DND-41 (cell line): ENCODE measurements at regions not wholly inside any gene's neighbourhood (a gene's known extent, or its start where the extent isn't known, plus 50 kb on each side); places are given as distances from the start of the nearest gene placed in this dataset.

Source experiments
- ATAC-seq: fragments of 200-7000 bp; cut with Tn5 transposase; 3 replicates; pipeline ENCODE4 v1.9.1; 2021; ENCODE audit warnings: low read depth; ENCODE audit not compliant: insufficient read depth
- DNase-seq: peaks from one replicate; pipeline ENCODE4 v3.0.0-alpha.2; 2020
- H2AFZ ChIP-seq: 2 replicates; pipeline ENCODE4 v1.6.0; 2012; ENCODE audit warnings: low read depth, low read length
- H3K27ac ChIP-seq: 2 replicates; pipeline ENCODE4 v1.5.1; 2012; ENCODE audit warnings: low read length, inconsistent platforms
- H3K27me3 ChIP-seq: fragments of 200-600 bp; sonication (generic); 2 replicates; pipeline ENCODE4 v1.6.0; 2012; ENCODE audit warnings: low read length, mild to moderate bottlenecking, inconsistent platforms; ENCODE audit not compliant: insufficient read depth, poor library complexity
- H3K36me3 ChIP-seq: 2 replicates; pipeline ENCODE4 v1.5.1; 2012; ENCODE audit warnings: low read length, inconsistent platforms; ENCODE audit not compliant: insufficient read depth
- H3K4me1 ChIP-seq: 2 replicates; pipeline ENCODE4 v1.5.1; 2012; ENCODE audit warnings: mild to moderate bottlenecking, low read length; ENCODE audit not compliant: insufficient read depth
- H3K4me2 ChIP-seq: 2 replicates; pipeline ENCODE4 v1.6.0; 2012; ENCODE audit warnings: mild to moderate bottlenecking, moderate library complexity, low read length, inconsistent platforms; ENCODE audit not compliant: insufficient read depth
- H3K4me3 ChIP-seq, 2 experiments: fragments of 200-600 bp in 1 of 2; shearing (Covaris generic) in 1 of 2; 2 replicates each; pipeline ENCODE4 v1.5.1; 2012 to 2016; ENCODE audit warnings: inconsistent platforms in 2 of 2, low read length in 2 of 2, mild to moderate bottlenecking in 2 of 2, low read depth in 1 of 2, moderate library complexity in 1 of 2
- H3K79me2 ChIP-seq: 2 replicates; pipeline ENCODE4 v1.6.0; 2012; ENCODE audit warnings: low read length, inconsistent platforms; ENCODE audit not compliant: insufficient read depth
- H3K9ac ChIP-seq: 2 replicates; pipeline ENCODE4 v1.6.0; 2012; ENCODE audit warnings: low read depth, mild to moderate bottlenecking, inconsistent platforms, low read length, moderate library complexity
- H3K9me3 ChIP-seq: 2 replicates; pipeline ENCODE4 v1.5.1; 2012; ENCODE audit warnings: low read length, moderate library complexity, mild to moderate bottlenecking, inconsistent platforms; ENCODE audit not compliant: insufficient read depth, severe bottlenecking
- H4K20me1 ChIP-seq: 2 replicates; pipeline ENCODE4 v1.6.0; 2012; ENCODE audit warnings: low read length; ENCODE audit not compliant: insufficient read depth
- EZH2 ChIP-seq: IDR thresholded peaks from 3 replicates; pipeline ENCODE4 v1.6.1; 2012; ENCODE audit warnings: borderline replicate concordance, low read depth, mild to moderate bottlenecking, moderate library complexity, low read length, inconsistent platforms; ENCODE audit not compliant: severe bottlenecking
- TF ChIP-seq, protein P1 (sequence below): IDR thresholded peaks from 2 replicates; pipeline ENCODE4 v1.5.1; 2012; ENCODE audit warnings: borderline replicate concordance, low read length, moderate library complexity, mild to moderate bottlenecking; ENCODE audit not compliant: poor library complexity, severe bottlenecking; ENCODE audit errors: extremely low read depth

DNA sequence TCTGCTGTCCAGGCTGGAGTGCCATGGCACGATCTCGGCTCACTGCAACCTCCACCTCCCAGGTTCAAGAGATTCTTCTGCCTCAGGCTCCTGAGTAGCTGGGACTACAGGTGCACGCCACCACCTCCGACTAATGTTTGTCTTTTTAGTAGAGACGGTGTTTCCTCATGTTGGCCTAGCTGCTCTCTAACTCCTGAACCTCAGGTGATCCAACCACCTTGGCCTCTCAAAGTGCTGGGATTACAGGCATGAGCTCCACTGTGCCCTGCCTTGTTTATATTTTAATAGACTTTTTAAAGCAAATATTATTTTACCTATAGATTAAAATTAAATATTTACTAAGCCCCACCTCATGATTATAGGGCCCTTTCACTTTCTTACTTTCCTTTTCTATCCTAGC lies 483.2 kb upstream of the EPHA7 start:
- Histone ChIP-seq H2AFZ (no peak overlapping the region), H3K4me1 (no peaks in the 10 kb centered on the region), H3K27me3 (no peaks in the 10 kb centered on the region), H3K4me2 (no peak overlapping the region), H3K79me2 (no peaks in the 10 kb centered on the region), H3K4me3 (no peak overlapping the region), H3K36me3 (no peaks in the 10 kb centered on the region), H3K9ac (no peak overlapping the region), H3K9me3 (no peaks in the 10 kb centered on the region), H3K27ac (no peak overlapping the region), H4K20me1 (no peaks in the 10 kb centered on the region)
- DNase-seq = no peak
- ATAC-seq = no peak
- TF ChIP-seq, protein P1, sequence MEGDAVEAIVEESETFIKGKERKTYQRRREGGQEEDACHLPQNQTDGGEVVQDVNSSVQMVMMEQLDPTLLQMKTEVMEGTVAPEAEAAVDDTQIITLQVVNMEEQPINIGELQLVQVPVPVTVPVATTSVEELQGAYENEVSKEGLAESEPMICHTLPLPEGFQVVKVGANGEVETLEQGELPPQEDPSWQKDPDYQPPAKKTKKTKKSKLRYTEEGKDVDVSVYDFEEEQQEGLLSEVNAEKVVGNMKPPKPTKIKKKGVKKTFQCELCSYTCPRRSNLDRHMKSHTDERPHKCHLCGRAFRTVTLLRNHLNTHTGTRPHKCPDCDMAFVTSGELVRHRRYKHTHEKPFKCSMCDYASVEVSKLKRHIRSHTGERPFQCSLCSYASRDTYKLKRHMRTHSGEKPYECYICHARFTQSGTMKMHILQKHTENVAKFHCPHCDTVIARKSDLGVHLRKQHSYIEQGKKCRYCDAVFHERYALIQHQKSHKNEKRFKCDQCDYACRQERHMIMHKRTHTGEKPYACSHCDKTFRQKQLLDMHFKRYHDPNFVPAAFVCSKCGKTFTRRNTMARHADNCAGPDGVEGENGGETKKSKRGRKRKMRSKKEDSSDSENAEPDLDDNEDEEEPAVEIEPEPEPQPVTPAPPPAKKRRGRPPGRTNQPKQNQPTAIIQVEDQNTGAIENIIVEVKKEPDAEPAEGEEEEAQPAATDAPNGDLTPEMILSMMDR = no peak
- TF ChIP-seq EZH2 = no peak

DNA sequence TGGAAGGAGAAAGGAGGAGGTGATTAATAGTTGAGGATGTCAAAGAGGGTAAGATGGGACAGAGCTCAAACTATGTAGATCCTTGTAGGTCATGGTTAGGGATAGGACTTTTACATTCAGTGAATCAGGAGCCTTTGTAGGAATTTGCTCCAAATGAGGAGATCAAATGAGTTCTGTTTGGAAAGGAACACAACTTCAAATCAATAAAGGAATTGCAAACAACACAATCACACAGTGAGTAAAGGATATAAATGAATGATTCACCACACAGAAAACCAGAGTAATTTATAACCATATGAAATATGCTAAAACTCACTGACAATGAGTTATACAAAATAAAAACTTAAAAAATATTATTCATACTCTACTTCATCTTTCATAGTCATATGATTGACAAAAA lies 480.8 kb upstream of the EPHA7 start:
- ATAC-seq (no peak), DNase-seq (no peak)
- H3K36me3 ChIP-seq = no peaks in the 10 kb centered on the region
- no peaks in the 10 kb centered on the region for H3K4me1 ChIP-seq
- H3K4me3 ChIP-seq = no peak overlapping the region
- H3K79me2 ChIP-seq = no peaks in the 10 kb centered on the region
- H3K4me2 ChIP-seq = no peak overlapping the region
- no peaks in the 10 kb centered on the region for H3K9me3 ChIP-seq
- H3K27ac ChIP-seq = no peak overlapping the region
- H4K20me1 ChIP-seq = no peaks in the 10 kb centered on the region
- H3K9ac ChIP-seq = no peak overlapping the region
- H3K27me3 ChIP-seq = no peaks in the 10 kb centered on the region
- no peak overlapping the region for H2AFZ ChIP-seq
- TF ChIP-seq EZH2 = no peak
- TF ChIP-seq, protein P1 = no peak

DNA sequence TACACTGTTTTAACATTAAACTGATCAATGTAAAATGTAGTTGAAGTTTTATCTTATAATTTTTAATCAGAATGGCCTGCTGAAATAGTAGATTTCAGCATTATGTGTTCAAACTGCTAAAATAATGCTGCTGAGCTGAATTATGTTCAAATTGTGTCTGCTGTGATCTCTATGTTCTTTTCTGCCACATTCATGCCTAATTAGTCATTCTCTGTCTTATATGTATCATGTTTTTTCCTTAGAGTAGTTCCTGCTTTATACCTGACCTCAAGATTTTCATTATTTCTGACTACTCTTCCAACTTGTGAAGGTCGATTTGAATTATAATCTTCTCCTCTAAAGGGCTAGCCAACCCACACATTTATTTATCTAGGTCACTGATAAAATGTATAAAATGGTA lies 476.7 kb upstream of the EPHA7 start:
- TF ChIP-seq, protein P1 = no peak
- TF ChIP-seq EZH2 = no peak
- Histone ChIP-seq H3K9ac (no peak overlapping the region), H3K4me2 (no peak overlapping the region), H3K4me3 (no peak overlapping the region), H3K36me3 (no peaks in the 10 kb centered on the region), H2AFZ (no peak overlapping the region), H3K27ac (no peak overlapping the region), H3K27me3 (no peaks in the 10 kb centered on the region), H3K9me3 (no peaks in the 10 kb centered on the region), H4K20me1 (no peaks in the 10 kb centered on the region), H3K79me2 (no peaks in the 10 kb centered on the region), H3K4me1 (no peaks in the 10 kb centered on the region)
- no peak for ATAC-seq
- no peak for DNase-seq

DNA sequence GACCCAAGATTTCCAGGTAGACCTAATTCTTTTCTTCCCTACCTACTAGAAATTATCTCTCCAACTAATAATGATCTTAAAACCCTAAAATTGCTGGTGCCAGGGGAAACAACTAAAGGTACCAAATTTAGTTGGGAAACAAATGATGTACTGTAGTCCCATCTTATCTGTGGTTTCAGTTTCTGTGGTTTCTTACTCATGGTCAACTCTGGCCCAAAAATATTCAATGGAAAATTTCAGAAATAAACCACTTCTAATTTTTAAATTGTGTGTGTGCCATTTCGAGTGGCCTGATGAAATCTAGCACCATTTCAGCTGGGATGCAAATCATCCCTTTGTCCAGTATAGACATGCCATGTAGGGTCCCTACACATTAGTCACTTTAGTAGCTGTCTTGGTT lies 475.2 kb upstream of the EPHA7 start:
- Histone ChIP-seq H4K20me1 (no peaks in the 10 kb centered on the region), H3K27ac (no peak overlapping the region), H3K36me3 (no peaks in the 10 kb centered on the region), H3K27me3 (no peaks in the 10 kb centered on the region), H3K9me3 (no peaks in the 10 kb centered on the region), H3K79me2 (no peaks in the 10 kb centered on the region), H3K4me1 (no peaks in the 10 kb centered on the region), H3K4me2 (no peak overlapping the region), H2AFZ (no peak overlapping the region), H3K4me3 (no peak overlapping the region), H3K9ac (no peak overlapping the region)
- ATAC-seq = no peak
- no peak for DNase-seq
- no peak for TF ChIP-seq EZH2
- TF ChIP-seq, protein P1 = no peak
